Stomach (tissue), 4 donors: ENCODE measurements at regions not wholly inside any gene's neighbourhood (a gene's known extent, or its start where the extent isn't known, plus 50 kb on each side); places are given as distances from the start of the nearest gene placed in this dataset.

Source experiments
- EP300 ChIP-seq: sonication (generic); formaldehyde crosslinking; IDR thresholded peaks from one replicate; pipeline ENCODE4 v1.6.1; 2017; ENCODE audit warnings: antibody characterized with exemption
- POLR2A ChIP-seq, 4 donors: fragments of 450-650 bp; IDR thresholded peaks; one replicate each; pipeline ENCODE4 v1.6.1; 2016; ENCODE audit warnings: antibody characterized with exemption in 4 of 4, control low read depth in 2 of 4, mild to moderate bottlenecking in 1 of 4, moderate library complexity in 1 of 4
- TF ChIP-seq, protein P1 (sequence below), 7 experiments: fragments of 450-650 bp in 4 of 7; fragments of 200-600 bp in 3 of 7; sonication (generic) in 3 of 7; IDR thresholded peaks; one replicate each; pipeline ENCODE4 v1.5.1; 2016 to 2019; ENCODE audit warnings: antibody characterized with exemption in 7 of 7, control low read depth in 2 of 7, mild to moderate bottlenecking in 1 of 7

DNA sequence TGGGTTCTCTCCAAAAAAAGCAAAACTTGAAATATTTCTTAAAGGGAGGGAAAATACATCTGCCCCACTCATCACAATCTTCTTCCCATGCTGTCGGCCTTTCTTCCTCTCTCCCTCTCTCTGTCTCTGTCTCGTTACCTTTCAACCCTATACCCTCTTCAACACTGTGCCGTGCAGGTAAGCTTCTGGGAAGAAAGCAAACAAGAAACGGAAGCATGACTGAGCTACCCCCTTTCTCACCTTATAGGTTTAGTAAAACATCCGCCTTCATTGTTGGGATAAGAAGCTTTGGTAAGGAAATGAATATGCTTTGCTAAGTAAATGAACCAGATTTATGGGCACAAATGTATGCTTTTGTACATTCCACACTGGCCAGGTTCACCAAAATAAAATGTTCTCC is 63.0 kb downstream of the TMEM30B start:
- TF ChIP-seq, protein P1, sequence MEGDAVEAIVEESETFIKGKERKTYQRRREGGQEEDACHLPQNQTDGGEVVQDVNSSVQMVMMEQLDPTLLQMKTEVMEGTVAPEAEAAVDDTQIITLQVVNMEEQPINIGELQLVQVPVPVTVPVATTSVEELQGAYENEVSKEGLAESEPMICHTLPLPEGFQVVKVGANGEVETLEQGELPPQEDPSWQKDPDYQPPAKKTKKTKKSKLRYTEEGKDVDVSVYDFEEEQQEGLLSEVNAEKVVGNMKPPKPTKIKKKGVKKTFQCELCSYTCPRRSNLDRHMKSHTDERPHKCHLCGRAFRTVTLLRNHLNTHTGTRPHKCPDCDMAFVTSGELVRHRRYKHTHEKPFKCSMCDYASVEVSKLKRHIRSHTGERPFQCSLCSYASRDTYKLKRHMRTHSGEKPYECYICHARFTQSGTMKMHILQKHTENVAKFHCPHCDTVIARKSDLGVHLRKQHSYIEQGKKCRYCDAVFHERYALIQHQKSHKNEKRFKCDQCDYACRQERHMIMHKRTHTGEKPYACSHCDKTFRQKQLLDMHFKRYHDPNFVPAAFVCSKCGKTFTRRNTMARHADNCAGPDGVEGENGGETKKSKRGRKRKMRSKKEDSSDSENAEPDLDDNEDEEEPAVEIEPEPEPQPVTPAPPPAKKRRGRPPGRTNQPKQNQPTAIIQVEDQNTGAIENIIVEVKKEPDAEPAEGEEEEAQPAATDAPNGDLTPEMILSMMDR (IDR thresholded peaks at IDR 0.05): no peak
- TF ChIP-seq POLR2A (IDR thresholded peaks at IDR 0.05): no peak
- no peak for TF ChIP-seq EP300
